GM21515 (cell line): ENCODE measurements at regions not wholly inside any gene's neighbourhood (a gene's known extent, or its start where the extent isn't known, plus 50 kb on each side); places are given as distances from the start of the nearest gene placed in this dataset.
"Not testable (repeated sequence)": the region's sequence is repeated elsewhere in the genome, so short reads cannot be mapped to it uniquely, and the experiment has no call there.

ENCODE experiments used
- ATAC-seq: cut with Tn5 transposase; IDR thresholded peaks from one replicate; pipeline ENCODE4 v1.9.1; 2021; ENCODE audit not compliant: unreplicated experiment

DNA sequence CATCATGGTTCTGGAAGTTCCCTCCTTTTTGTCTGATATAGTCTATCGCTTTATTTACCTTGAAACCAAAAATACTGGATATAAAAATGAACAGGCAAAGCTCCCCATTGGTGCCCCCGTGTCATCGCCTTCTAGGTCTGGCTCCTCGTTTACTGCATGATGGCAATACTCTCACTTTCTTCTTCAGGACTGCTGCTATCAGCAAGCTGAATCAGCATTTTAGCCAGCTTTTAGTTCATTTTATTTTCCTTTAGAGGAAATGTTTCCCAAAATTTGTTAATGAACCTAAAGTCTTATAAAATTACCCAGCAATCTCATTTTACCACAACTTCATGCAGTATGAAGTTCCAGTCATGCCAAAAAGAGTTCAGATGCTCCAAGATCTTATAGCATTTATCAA lies 80.5 kb downstream of the ZIC3 start:
- no peak for ATAC-seq

- no peak for ATAC-seq
These were observed 85.7 kb downstream of the ZIC3 start for GRCh38 chrX:137651647-137652046.

- no peak for ATAC-seq
These were observed 86.2 kb downstream of the ZIC3 start for GRCh38 chrX:137652086-137652485.

DNA sequence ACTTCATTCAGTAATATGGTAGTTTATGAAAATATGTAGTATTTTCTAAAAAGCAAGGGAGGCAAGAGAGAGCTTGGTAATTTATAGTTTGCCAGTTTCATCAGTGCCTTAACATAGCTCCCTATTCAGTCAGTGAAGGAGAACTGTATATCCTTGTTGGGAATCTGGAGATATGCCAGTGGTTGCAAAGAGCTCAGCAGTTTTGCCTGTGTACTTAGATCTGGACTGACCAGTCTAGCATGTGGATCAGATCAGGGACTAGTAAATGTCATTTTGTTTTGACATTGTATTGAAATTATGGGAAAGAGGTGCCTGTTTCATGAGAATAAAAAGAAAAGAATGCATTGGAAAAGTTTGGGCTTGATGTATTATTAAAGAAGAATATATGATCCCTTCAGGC lies 88.6 kb downstream of the ZIC3 start:
- no peak for ATAC-seq

DNA sequence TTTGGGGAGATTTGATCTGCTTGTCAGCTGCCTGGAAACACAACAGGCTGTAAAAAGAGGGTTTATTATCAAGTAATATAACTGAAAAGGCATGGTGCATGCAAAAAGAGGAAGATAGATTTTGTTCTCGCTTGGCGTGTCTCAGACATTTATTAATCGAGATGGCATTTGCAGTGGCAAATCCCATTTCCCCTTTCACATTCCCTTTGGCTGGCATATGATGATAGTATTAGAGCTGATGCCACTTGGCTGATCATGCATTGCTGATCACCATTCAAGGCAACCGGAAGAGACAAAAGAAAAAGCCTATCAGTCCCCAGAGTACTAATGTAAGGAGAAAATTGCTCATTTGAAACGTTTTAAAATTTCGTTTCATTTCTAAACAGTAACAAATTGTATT lies 101.8 kb downstream of the ZIC3 start:
- no peak for ATAC-seq

DNA sequence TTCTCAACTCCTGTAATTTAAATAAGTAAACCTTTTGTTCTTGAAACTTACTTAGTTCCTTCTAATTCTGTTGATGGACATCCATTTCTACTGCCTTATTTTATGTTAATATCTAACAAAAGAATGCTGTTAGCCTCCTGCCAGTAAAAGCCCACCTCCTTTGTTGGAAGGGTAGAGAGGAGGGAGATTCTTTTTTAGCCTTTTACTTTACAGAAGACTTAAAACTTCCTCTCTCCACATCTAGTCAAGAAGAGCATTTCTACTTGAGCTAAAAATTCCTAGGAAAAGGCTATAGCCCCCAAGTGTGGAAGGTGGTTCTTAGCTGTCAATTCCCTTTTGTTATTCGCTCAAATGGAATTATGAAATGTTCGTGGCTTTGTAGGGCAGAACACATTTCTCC lies 118.7 kb downstream of the ZIC3 start:
- no peak for ATAC-seq

DNA sequence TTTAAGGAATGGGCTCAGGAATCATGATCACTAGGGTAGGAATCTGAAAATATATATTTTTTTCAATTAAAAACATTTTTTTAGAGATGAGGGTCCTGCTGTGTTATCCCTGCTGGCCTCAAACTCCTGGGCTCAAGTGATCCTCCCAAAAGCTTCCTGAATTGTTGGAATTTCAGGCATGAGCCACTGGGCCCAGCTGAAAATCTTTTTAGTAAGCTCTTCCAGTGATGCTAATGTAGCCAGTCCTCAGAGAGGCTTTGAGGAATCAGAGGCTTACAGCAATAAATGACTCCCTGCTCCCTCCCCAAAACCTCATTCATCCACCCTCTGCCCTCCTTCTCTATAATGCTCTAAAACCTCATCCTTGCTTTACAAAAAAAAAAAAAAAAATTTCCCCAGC lies 129.5 kb downstream of the ZIC3 start:
- no peak for ATAC-seq

- no peak for ATAC-seq
These were observed 141.4 kb downstream of the ZIC3 start for GRCh38 chrX:137707348-137707747.

GRCh38 chrX:137742846-137743245 lies 176.9 kb downstream of the ZIC3 start:
- no peak for ATAC-seq

DNA sequence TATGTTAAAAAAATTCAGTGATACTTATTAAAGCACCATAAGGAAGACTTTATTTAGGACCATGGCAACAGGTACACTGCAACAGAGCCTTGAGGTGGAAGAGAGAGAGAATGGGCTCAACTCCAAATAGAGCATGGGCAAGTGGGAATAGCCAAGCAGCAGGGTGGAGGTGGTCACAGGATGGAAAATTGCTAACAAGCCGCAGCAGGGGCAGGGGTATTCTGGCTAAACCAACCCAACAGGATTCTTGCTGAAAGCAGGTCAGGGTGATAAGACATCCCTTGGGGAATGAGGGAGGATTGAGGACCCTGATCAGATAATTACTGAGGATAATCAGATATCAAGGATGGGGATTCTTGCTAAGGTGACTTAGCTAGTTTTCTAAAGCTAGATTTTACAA lies 177.5 kb downstream of the ZIC3 start:
- ATAC-seq: no peak

GRCh38 chrX:137746289-137746688 lies 180.4 kb downstream of the ZIC3 start:
- ATAC-seq: no peak

DNA sequence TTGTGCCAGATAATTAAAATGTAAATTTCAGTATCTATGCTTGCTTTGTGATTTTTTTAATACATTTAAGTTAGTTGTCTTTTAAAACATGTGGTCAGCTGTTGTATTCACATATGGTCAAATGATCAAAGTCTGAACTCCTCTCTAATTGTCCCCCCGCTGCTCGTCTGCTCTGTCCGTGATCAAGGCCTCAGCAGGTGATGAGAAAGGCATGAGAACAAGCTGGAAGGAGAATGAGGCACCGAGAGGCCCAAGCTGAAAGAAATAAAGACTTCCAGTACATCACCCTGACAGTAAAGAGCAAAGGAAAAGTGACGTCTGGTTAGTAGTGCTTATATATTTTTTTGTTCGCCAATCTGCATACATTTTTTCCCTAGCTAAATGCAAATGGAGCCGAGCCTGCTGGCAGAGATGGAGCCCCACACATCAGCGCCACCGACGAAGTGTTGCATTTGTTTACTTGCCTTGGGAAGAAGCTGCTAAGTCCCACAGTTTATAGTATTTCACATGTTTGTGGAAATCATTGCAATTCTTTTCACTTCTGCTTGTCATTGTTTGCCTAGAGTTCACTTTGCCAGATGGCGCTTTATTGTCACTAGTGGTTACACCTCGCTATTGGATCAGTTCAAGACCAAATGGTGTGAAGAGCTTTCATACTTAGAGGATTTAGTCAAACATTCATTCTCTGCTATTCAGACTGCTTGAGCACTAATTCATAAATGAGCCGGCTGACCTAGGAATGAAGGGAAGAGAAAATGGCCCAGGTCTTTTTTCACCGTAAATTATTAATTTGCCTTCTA lies 181.5 kb downstream of the ZIC3 start:
- no peak for ATAC-seq

DNA sequence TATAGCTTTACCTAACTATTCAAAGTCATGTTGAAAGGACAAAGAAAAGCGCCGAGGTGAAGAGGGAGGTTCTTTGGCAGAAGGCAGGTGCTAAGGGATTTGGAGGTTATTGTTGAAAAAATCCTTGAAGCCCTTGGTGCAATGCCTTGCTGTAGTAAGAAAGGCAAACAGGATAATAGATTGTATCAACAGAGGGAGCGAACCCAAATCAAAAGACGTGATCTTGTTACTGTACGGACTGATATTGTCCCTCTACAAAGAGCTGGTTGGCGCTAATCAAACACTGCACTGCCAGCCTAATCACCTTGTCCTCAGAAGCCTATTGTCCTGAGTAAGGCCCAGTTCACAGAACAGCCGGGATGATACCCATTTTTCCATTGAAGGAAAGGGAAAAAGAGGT lies 182.9 kb downstream of the ZIC3 start:
- no peak for ATAC-seq

- no peak for ATAC-seq
These were observed 183.3 kb downstream of the ZIC3 start for GRCh38 chrX:137749246-137749645.

DNA sequence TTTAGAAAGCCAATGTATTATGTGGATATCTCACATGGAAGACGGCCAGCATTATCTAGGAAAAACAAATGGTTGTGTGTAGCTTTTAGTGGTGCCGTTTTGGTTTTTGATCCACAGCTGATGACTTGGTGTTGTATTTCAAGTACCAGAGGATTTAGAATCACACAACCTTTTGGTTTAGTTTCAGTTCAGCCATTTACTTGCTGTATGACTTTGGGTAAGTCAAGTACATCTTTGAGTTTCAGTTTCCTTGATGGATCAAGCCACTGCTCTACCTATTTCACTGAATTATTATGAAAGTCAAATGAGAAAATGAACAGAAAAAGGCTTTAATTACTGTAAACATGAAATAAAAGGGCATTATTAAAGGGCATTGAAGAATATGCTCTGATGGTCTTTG lies 205.6 kb downstream of the ZIC3 start:
- no peak for ATAC-seq

GRCh38 chrX:137792214-137792613 lies 226.3 kb downstream of the ZIC3 start:
- no peak for ATAC-seq

GRCh38 chrX:137797926-137798325 lies 232.0 kb downstream of the ZIC3 start:
- not testable (repeated sequence) for ATAC-seq

- no peak for ATAC-seq
These were observed 257.3 kb downstream of the ZIC3 start for GRCh38 chrX:137823257-137823656.

DNA sequence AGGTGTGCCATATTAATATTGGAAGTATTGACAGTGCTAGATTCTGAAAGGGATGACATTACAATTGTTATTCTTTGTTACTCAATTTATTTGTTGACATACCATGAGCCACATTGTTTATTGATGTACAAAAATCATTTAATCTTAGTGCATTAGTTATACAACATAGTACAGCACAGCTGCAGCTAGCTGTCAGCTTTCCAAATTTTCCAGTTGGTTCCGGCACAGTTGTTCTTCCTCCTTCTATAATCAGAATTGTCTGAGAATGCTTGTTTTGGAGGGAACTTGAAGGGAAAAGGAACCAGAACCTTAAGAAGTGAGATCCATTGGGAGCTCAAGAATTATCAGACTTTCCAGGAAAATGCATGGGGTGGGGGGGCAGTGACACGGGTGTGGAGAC lies 281.4 kb downstream of the ZIC3 start:
- ATAC-seq: no peak

- no peak for ATAC-seq
These were observed 282.5 kb downstream of the ZIC3 start for GRCh38 chrX:137848266-137848905.

- ATAC-seq: no peak
These were observed 286.6 kb downstream of the ZIC3 start for GRCh38 chrX:137852502-137852901.

DNA sequence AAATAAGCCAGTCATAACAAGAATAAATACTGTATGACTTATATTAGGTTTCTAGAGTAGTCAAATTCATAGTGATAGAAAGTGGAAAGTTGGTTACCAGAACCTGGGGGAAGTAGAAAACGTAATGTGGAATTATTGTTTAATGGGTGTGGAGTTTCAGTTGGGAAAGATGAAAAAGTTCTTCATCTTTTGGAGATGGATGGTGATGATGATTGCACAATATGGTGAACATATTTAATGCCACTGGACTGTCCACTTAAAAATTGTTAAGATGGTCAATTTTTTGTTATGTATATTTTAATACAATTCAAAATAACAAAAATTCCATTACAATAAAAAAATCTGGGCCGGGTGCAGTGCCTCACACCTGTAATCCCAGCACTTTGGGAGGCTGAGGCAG lies 289.6 kb downstream of the ZIC3 start:
- ATAC-seq: no peak

DNA sequence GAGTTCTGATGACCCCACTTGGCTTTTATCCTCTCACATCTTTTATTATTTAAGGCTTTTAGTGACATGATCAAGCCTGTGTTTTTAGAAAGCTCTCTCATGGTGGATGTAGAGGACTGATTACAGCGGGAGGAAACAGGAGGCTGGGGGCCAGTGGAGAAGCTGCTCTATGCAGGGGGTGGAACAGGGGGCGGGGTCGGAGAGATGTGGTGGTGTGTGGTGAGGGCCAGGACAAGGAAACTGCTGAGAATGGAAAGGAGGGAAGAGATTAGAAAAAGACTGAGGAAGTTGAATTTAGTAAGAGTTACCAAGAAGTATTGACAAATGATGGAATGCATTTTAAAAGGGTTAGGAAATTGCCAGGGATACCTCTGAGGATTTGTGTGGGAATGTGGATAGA lies 292.2 kb downstream of the ZIC3 start:
- no peak for ATAC-seq
